GM18951 (cell line): ENCODE measurements at regions not wholly inside any gene's neighbourhood (a gene's known extent, or its start where the extent isn't known, plus 50 kb on each side); places are given as distances from the start of the nearest gene placed in this dataset.
"Not testable (repeated sequence)": the region's sequence is repeated elsewhere in the genome, so short reads cannot be mapped to it uniquely, and the experiment has no call there.

Source experiments
- POLR2A ChIP-seq: IDR thresholded peaks from 4 replicates; pipeline ENCODE4 v1.6.1; 2011; ENCODE audit warnings: mild to moderate bottlenecking; ENCODE audit not compliant: insufficient read length, insufficient read depth; ENCODE audit errors: extremely low read depth
- in situ Hi-C: fragments of 300-500 bp; cut with MboI; formaldehyde crosslinking; loops from one replicate; pipeline ENCODE4 v1.12.0; 2022; ENCODE audit warnings: low sequenced_read_pairs, mixed read lengths, inconsistent platforms; ENCODE audit not compliant: unreplicated experiment

GRCh38 chr15:62320259-62320658, 155.2 kb upstream of the C2CD4B start:
- TF ChIP-seq POLR2A, result no peak
- in situ Hi-C loops, result no loop called here

GRCh38 chr15:62323353-62323890, 158.3 kb upstream of the C2CD4B start:
- no peak for TF ChIP-seq POLR2A
- in situ Hi-C loops, result no loop called here

- in situ Hi-C loops, result no loop called here
- no peak for TF ChIP-seq POLR2A
These were observed 159.3 kb upstream of the C2CD4B start for GRCh38 chr15:62324382-62324781.

GRCh38 chr15:62325597-62325996, 160.5 kb upstream of the C2CD4B start:
- in situ Hi-C loops, result no loop called here

GRCh38 chr15:62326460-62327011, 161.5 kb upstream of the C2CD4B start:
- in situ Hi-C loops, result no loop called here
- no peak for TF ChIP-seq POLR2A

More at GRCh38 chr15:62325597-62325996, 160.5 kb upstream of the C2CD4B start:
- TF ChIP-seq POLR2A, result no peak

- no peak for TF ChIP-seq POLR2A
- in situ Hi-C loops, result no loop called here
These were observed 162.3 kb upstream of the C2CD4B start for GRCh38 chr15:62327406-62327805.

- in situ Hi-C loops, result not testable (repeated sequence)
These were observed 167.4 kb upstream of the C2CD4B start for GRCh38 chr15:62332472-62332871.

GRCh38 chr15:62334536-62334935, 169.5 kb upstream of the C2CD4B start:
- in situ Hi-C loops, result no loop called here
- no peak for TF ChIP-seq POLR2A

- in situ Hi-C loops, result no loop called here
- TF ChIP-seq POLR2A, result no peak
These were observed 172.8 kb upstream of the C2CD4B start for GRCh38 chr15:62337934-62338333.

- TF ChIP-seq POLR2A, result no peak
- in situ Hi-C loops, result no loop called here
These were observed 173.4 kb upstream of the C2CD4B start for GRCh38 chr15:62338497-62338896.

GRCh38 chr15:62342959-62343358, 177.9 kb upstream of the C2CD4B start:
- no peak for TF ChIP-seq POLR2A

GRCh38 chr15:62343397-62343796, 178.3 kb upstream of the C2CD4B start:
- in situ Hi-C loops, result no loop called here
- TF ChIP-seq POLR2A, result no peak

More at GRCh38 chr15:62342959-62343358, 177.9 kb upstream of the C2CD4B start:
- in situ Hi-C loops, result no loop called here

GRCh38 chr15:62344806-62345539, 179.9 kb upstream of the C2CD4B start:
- in situ Hi-C loops, result no loop called here
- no peak for TF ChIP-seq POLR2A

GRCh38 chr15:62346168-62346567, 181.1 kb upstream of the C2CD4B start:
- no peak for TF ChIP-seq POLR2A
- in situ Hi-C loops, result no loop called here
